HFFc6 (cell line): ENCODE measurements at regions not wholly inside any gene's neighbourhood (a gene's known extent, or its start where the extent isn't known, plus 50 kb on each side); places are given as distances from the start of the nearest gene placed in this dataset.
A peak's percentile ranks its signal among the peaks of the same experiment; 100 is the strongest.

Source experiments
- DNase-seq: peaks from one replicate; pipeline ENCODE4 v3.0.0-alpha.2; 2018
- H3K27ac Mint-ChIP-seq: 2 replicates; pipeline ENCODE4 v1.8.0; 2020; ENCODE audit warnings: mild to moderate bottlenecking, mixed read lengths
- H3K27me3 Mint-ChIP-seq: 2 replicates; pipeline ENCODE4 v1.8.0; 2021; ENCODE audit warnings: mild to moderate bottlenecking, moderate library complexity, mixed read lengths; ENCODE audit not compliant: insufficient read depth
- H3K36me3 Mint-ChIP-seq: 2 replicates; pipeline ENCODE4 v1.8.0; 2021; ENCODE audit warnings: low read depth, mixed read lengths
- H3K4me1 Mint-ChIP-seq: 2 replicates; pipeline ENCODE4 v1.8.0; 2020; ENCODE audit warnings: low read depth, mixed read lengths
- H3K4me3 Mint-ChIP-seq: 2 replicates; pipeline ENCODE4 v1.8.0; 2020; ENCODE audit warnings: mild to moderate bottlenecking, moderate library complexity, mixed read lengths
- H3K9me3 Mint-ChIP-seq: 2 replicates; pipeline ENCODE4 v1.8.0; 2020; ENCODE audit warnings: mild to moderate bottlenecking, mixed read lengths
- CTCF ChIP-seq: fragments of 200-600 bp; sonication (generic); IDR thresholded peaks from 2 replicates; pipeline ENCODE4 v1.5.0; 2021; ENCODE audit warnings: antibody characterized with exemption, mild to moderate bottlenecking

GRCh38 chr10:29896053-29896452 is 163.3 kb downstream of the JCAD start:
- H3K27ac Mint-ChIP-seq: no peak overlapping the region
- H3K4me3 Mint-ChIP-seq: no peak overlapping the region
- DNase-seq: no peak
- no peaks in the 10 kb centered on the region for H3K36me3 Mint-ChIP-seq
- TF ChIP-seq CTCF: no peak
- H3K27me3 Mint-ChIP-seq: peaks cover 33% of the 10 kb centered on the region
- no peaks in the 10 kb centered on the region for H3K9me3 Mint-ChIP-seq
- H3K4me1 Mint-ChIP-seq: peaks cover 7% of the 10 kb centered on the region; the same call in 1 of the 2 replicates

- no peaks in the 10 kb centered on the region for H3K36me3 Mint-ChIP-seq
- no peak overlapping the region for H3K27ac Mint-ChIP-seq
- DNase-seq: peak; percentile 8
- H3K9me3 Mint-ChIP-seq: no peaks in the 10 kb centered on the region
- H3K4me3 Mint-ChIP-seq: no peak overlapping the region
- TF ChIP-seq CTCF: no peak
- peaks cover 30% of the 10 kb centered on the region for H3K27me3 Mint-ChIP-seq
- H3K4me1 Mint-ChIP-seq: peaks cover 7% of the 10 kb centered on the region; the same call in 1 of the 2 replicates
Observed at GRCh38 chr10:29895456-29895855, 163.9 kb downstream of the JCAD start.

- Mint-ChIP-seq H3K27me3 (peaks cover 13% of the 10 kb centered on the region), H3K27ac (no peak overlapping the region), H3K4me3 (no peak overlapping the region), H3K4me1 (no peaks in the 10 kb centered on the region), H3K36me3 (no peaks in the 10 kb centered on the region), H3K9me3 (no peaks in the 10 kb centered on the region)
- no peak for DNase-seq
- no peak for TF ChIP-seq CTCF
Observed at GRCh38 chr10:29888321-29888720, 171.1 kb downstream of the JCAD start.

GRCh38 chr10:29886299-29886698 is 173.1 kb downstream of the JCAD start:
- no peak overlapping the region for H3K27ac Mint-ChIP-seq
- H3K4me3 Mint-ChIP-seq: no peak overlapping the region
- no peak for DNase-seq
- H3K4me1 Mint-ChIP-seq: no peaks in the 10 kb centered on the region
- no peaks in the 10 kb centered on the region for H3K36me3 Mint-ChIP-seq
- peaks cover 21% of the 10 kb centered on the region for H3K27me3 Mint-ChIP-seq
- TF ChIP-seq CTCF: no peak
- H3K9me3 Mint-ChIP-seq: no peaks in the 10 kb centered on the region

- H3K36me3 Mint-ChIP-seq: no peaks in the 10 kb centered on the region
- no peak for TF ChIP-seq CTCF
- no peaks in the 10 kb centered on the region for H3K9me3 Mint-ChIP-seq
- H3K27me3 Mint-ChIP-seq: peaks cover 41% of the 10 kb centered on the region
- H3K4me1 Mint-ChIP-seq: no peaks in the 10 kb centered on the region
- no peak for DNase-seq
- H3K4me3 Mint-ChIP-seq: no peak overlapping the region
- no peak overlapping the region for H3K27ac Mint-ChIP-seq
Observed at GRCh38 chr10:29883231-29883630, 176.2 kb downstream of the JCAD start.

- Mint-ChIP-seq H3K36me3 (no peaks in the 10 kb centered on the region), H3K4me3 (no peak overlapping the region), H3K27ac (no peak overlapping the region), H3K9me3 (no peaks in the 10 kb centered on the region), H3K27me3 (peaks cover 44% of the 10 kb centered on the region), H3K4me1 (no peaks in the 10 kb centered on the region)
- no peak for DNase-seq
- TF ChIP-seq CTCF: no peak
Observed at GRCh38 chr10:29882766-29883165, 176.6 kb downstream of the JCAD start.
